SH-SY5Y (cell line): ENCODE measurements at regions not wholly inside any gene's neighbourhood (a gene's known extent, or its start where the extent isn't known, plus 50 kb on each side); places are given as distances from the start of the nearest gene placed in this dataset.

Experiments used
- GATA2 ChIP-seq: IDR thresholded peaks from 2 replicates; pipeline ENCODE4 v1.6.1; 2011; ENCODE audit warnings: mild to moderate bottlenecking, low read depth, low read length
- GATA3 ChIP-seq: IDR thresholded peaks from 2 replicates; pipeline ENCODE4 v1.6.1; 2011; ENCODE audit warnings: low read depth, mild to moderate bottlenecking, low read length, moderate library complexity

- no peak for TF ChIP-seq GATA3
- no peak for TF ChIP-seq GATA2
Observed at GRCh38 chr18:27855486-27855885, 321.4 kb downstream of the CDH2 start.
